Ovary (tissue), 7 donors: ENCODE measurements at regions not wholly inside any gene's neighbourhood (a gene's known extent, or its start where the extent isn't known, plus 50 kb on each side); places are given as distances from the start of the nearest gene placed in this dataset.

Experiments
- DNase-seq, 5 donors: peaks; one replicate each; pipeline ENCODE4 v3.0.0-alpha.2; 2019 to 2020
- H3K27ac ChIP-seq, 2 donors: fragments of 200-600 bp; one replicate each; pipeline versions ENCODE4 v1.5.1 to v1.8.0; 2019 to 2022
- H3K27me3 ChIP-seq: fragments of 200-600 bp; one replicate; pipeline ENCODE4 v1.8.0; 2022
- H3K36me3 ChIP-seq: fragments of 200-600 bp; sonication (generic); one replicate; pipeline ENCODE4 v1.5.1; 2019
- H3K4me1 ChIP-seq: one replicate; pipeline ENCODE4 v1.8.1; 2013; ENCODE audit warnings: mild to moderate bottlenecking, moderate library complexity; ENCODE audit not compliant: insufficient read depth
- H3K4me3 ChIP-seq: fragments of 200-600 bp; sonication (generic); one replicate; pipeline ENCODE4 v1.5.1; 2017
- H3K9me3 ChIP-seq, 2 donors: fragments of 200-600 bp in 1 of 2; sonication (generic) in 1 of 2; one replicate each; pipeline versions ENCODE4 v1.5.1 to v1.8.1; 2013 to 2019; ENCODE audit warnings: mild to moderate bottlenecking in 1 of 2, moderate library complexity in 1 of 2
- EP300 ChIP-seq: sonication (generic); formaldehyde crosslinking; IDR thresholded peaks from one replicate; pipeline ENCODE4 v1.6.1; 2017; ENCODE audit warnings: antibody characterized with exemption
- POLR2A ChIP-seq: fragments of 450-650 bp; IDR thresholded peaks from one replicate; pipeline ENCODE4 v1.6.1; 2017; ENCODE audit warnings: antibody characterized with exemption, mild to moderate bottlenecking, moderate library complexity
- WGBS, 3 donors: extraction: QIAGEN DNeasy Blood & Tissue Kit in 1 of 3; methylation state at CpG; one replicate each; pipeline versions ENCODE4 v1.1.5 to v1.1.7; 2013 to 2017; 5-methylcytosine and 5-hydroxymethylcytosine counted together
- intact Hi-C, 4 donors: fragments of 100-400 bp; cut with DNase I; formaldehyde crosslinking; loops; one replicate each; pipeline versions ENCODE4 v1.11.0 to v1.15.1; 2022 to 2023
- TF ChIP-seq, protein P1 (sequence below), 3 donors: fragments of 450-650 bp in 2 of 3; fragments of 200-600 bp in 1 of 3; IDR thresholded peaks; one replicate each; pipeline versions ENCODE4 v1.5.1 to v1.8.0; 2016 to 2022; ENCODE audit warnings: antibody characterized with exemption in 3 of 3, mild to moderate bottlenecking in 1 of 3
- donor health status: DM: no; HTN: no; CAD: no; lungs with moderate emphysema.
- donor health status: DM: no; HTN: no; CAD: no.
- donor health status: Bipolar disorder and iron deficiency.
- donor health status: DM: no; HTN: no; CAD: no.
- donor health status: DM: yes; HTN: yes; CAD: no.

DNA sequence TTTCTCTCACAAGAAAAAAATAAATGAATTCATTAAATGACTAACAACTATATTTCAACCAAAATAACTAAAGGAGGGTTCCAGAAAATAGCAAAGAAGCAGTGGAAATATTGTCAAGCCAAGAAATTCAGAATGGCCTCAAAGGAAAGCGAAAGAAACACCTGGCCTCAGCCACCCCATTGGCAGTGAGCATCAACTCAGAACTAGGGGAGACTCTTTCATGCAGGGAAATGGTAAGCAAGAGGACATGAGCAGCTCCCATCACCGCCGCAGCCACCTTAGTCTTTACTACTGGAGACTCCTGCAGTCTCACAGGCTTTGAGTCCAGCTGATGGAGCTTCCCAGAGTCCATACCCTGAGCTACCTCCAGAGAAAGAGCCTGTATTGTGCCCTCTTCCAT lies 343.9 kb upstream of the GRAMD2B start:
- DNase-seq, result no peak
- no peak for TF ChIP-seq POLR2A
- Histone ChIP-seq H3K4me1 (no peaks in the 10 kb centered on the region), H3K36me3 (no peaks in the 10 kb centered on the region), H3K9me3 (no peaks in the 10 kb centered on the region), H3K27me3 (no peaks in the 10 kb centered on the region), H3K4me3 (no peak overlapping the region), H3K27ac (no peak overlapping the region)
- intact Hi-C loops, result no loop called here
- 31 to 73% (median 31%) methylated on average over 3 of the region's 3 CpGs for WGBS, 3 donors

DNA sequence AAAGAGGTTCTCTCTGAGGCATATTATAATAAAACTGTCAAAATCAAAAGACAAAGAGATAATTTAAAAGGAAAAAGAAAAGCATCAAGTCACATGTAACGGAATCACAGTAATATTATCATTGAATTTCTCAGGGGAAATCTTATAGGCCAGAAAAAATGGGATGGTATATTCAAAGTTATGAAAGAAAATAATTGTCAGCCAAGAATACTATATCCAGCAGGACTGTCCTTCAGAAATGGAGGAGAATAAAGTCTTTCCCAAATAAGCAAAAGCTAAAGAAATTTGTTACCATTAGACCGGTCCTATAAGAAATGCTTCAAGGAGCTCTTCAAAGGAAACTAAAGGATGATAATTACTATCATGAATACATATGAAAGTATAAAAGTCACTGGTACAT lies 342.0 kb upstream of the GRAMD2B start:
- no peaks in the 10 kb centered on the region for H3K9me3 ChIP-seq
- WGBS, 3 donors, result 97 to 100% (median 99%) methylated on average over 2 of the region's 2 CpGs
- H3K27me3 ChIP-seq, result no peaks in the 10 kb centered on the region
- intact Hi-C loops, result no loop called here
- DNase-seq, result no peak
- H3K36me3 ChIP-seq, result no peaks in the 10 kb centered on the region
- TF ChIP-seq, protein P1, sequence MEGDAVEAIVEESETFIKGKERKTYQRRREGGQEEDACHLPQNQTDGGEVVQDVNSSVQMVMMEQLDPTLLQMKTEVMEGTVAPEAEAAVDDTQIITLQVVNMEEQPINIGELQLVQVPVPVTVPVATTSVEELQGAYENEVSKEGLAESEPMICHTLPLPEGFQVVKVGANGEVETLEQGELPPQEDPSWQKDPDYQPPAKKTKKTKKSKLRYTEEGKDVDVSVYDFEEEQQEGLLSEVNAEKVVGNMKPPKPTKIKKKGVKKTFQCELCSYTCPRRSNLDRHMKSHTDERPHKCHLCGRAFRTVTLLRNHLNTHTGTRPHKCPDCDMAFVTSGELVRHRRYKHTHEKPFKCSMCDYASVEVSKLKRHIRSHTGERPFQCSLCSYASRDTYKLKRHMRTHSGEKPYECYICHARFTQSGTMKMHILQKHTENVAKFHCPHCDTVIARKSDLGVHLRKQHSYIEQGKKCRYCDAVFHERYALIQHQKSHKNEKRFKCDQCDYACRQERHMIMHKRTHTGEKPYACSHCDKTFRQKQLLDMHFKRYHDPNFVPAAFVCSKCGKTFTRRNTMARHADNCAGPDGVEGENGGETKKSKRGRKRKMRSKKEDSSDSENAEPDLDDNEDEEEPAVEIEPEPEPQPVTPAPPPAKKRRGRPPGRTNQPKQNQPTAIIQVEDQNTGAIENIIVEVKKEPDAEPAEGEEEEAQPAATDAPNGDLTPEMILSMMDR (IDR thresholded peaks at IDR 0.05), result no peak
- TF ChIP-seq EP300, result no peak
- no peaks in the 10 kb centered on the region for H3K4me1 ChIP-seq
- H3K4me3 ChIP-seq, result no peak overlapping the region
- H3K27ac ChIP-seq, result no peak overlapping the region

DNA sequence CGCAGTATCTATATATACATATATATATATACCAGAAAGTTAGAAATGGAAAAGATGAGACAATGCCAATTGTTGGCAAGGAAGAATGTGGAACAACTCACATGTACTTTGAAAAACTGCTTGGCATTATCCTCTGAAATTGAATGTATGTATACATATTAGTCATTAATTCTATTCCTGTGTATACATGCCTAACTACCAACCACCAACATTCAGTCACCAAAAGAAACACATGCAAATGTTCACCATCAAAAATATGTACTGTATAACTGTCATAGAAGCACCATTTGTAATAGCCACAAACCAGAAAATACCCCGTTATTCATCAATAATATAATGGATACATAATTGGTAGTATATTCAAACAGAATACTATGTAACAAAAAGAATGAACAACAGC lies 330.2 kb upstream of the GRAMD2B start:
- no peaks in the 10 kb centered on the region for H3K27me3 ChIP-seq
- H3K4me1 ChIP-seq, result no peaks in the 10 kb centered on the region
- TF ChIP-seq POLR2A (no peak), EP300 (no peak)
- TF ChIP-seq, protein P1 (IDR thresholded peaks at IDR 0.05), result no peak
- H3K4me3 ChIP-seq, result no peak overlapping the region
- DNase-seq, result no peak
- 45 to 77% (median 45%) methylated on average over 2 of the region's 2 CpGs for WGBS, 3 donors
- no peaks in the 10 kb centered on the region for H3K9me3 ChIP-seq
- H3K27ac ChIP-seq, result no peak overlapping the region
- no peaks in the 10 kb centered on the region for H3K36me3 ChIP-seq
- intact Hi-C loops, result no loop called here

DNA sequence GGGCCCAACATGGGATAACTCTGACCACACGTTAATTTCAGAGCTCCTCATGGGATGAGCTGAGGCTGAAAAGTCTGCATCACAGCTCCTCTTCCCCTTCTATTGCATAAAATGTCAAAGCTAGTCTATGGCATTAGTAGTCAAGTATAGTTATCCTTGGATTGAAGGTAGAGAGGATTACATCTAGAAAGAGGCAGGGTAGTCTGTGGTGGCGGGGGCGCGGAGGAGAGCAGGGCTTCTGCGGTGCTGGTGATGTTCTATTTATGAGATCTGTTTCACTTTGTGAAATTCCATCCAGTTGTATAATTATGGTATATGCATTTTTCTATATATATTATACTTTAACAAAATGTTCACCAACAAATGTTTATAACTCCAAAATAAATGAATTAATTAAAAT lies 329.5 kb upstream of the GRAMD2B start:
- DNase-seq, result no peak
- H3K4me3 ChIP-seq, result no peak overlapping the region
- intact Hi-C loops, result no loop called here
- no peaks in the 10 kb centered on the region for H3K27me3 ChIP-seq
- H3K36me3 ChIP-seq, result no peaks in the 10 kb centered on the region
- TF ChIP-seq POLR2A (no peak), EP300 (no peak)
- TF ChIP-seq, protein P1 (IDR thresholded peaks at IDR 0.05), result no peak
- H3K4me1 ChIP-seq, result no peaks in the 10 kb centered on the region
- H3K27ac ChIP-seq, result no peak overlapping the region
- 91 to 95% (median 93%) methylated on average over 5 of the region's 5 CpGs for WGBS, 3 donors
- no peaks in the 10 kb centered on the region for H3K9me3 ChIP-seq

DNA sequence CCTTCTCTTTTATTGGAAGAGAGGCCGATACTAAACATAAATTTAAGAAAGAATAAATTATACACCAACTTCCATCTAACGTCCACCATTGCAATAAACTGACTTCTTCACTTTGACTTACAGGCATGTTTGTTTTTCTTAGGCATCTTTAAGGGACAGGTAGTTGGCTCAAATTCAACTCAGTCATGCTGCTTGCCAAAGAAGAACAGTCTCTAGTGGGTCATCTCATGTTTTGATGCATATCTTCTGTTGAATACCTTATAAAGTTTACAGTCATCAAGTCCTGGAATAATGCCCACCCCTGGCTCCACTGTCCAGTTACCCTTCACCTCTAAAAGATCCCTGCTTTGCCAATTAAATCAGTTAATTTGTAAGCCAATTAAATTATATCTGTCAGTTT lies 328.2 kb upstream of the GRAMD2B start:
- no peaks in the 10 kb centered on the region for H3K9me3 ChIP-seq
- H3K4me3 ChIP-seq, result no peak overlapping the region
- no peak for DNase-seq
- 84 to 90% (median 87%) methylated on average over 2 of the region's 2 CpGs for WGBS, 3 donors
- no peaks in the 10 kb centered on the region for H3K4me1 ChIP-seq
- no peak overlapping the region for H3K27ac ChIP-seq
- TF ChIP-seq, protein P1 (IDR thresholded peaks at IDR 0.05), result no peak
- TF ChIP-seq POLR2A (no peak), EP300 (no peak)
- H3K27me3 ChIP-seq, result no peaks in the 10 kb centered on the region
- H3K36me3 ChIP-seq, result no peaks in the 10 kb centered on the region
- intact Hi-C loops, result no loop called here
